ENCODE measurements at regions not wholly inside any gene's neighbourhood (a gene's known extent, or its start where the extent isn't known, plus 50 kb on each side); places are given as distances from the start of the nearest gene placed in this dataset.
"Not testable (repeated sequence)": the region's sequence is repeated elsewhere in the genome, so short reads cannot be mapped to it uniquely, and the experiment has no call there.

GRCh38 chr2:187180529-187180928 lies 267.5 kb downstream of the CALCRL start:
- no peak overlapping the region for H3K9ac ChIP-seq (ENCODE audit: insufficient read depth in 1 of 2, low read depth in 2 of 2, low read length in 2 of 2)
- intact Hi-C loops (cut with micrococcal nuclease): no loop called here
- no peak overlapping the region for H2AFZ ChIP-seq (ENCODE audit: low read depth, low read length)
- H3K36me3 ChIP-seq (ENCODE audit: control insufficient read depth, insufficient read depth, low read length): no peaks in the 10 kb centered on the region
- H3K9me1 ChIP-seq (ENCODE audit: control insufficient read depth, insufficient read depth, low read length): no peaks in the 10 kb centered on the region
- no peak overlapping the region for H3K4me2 ChIP-seq (ENCODE audit: insufficient read depth, low read length)
- in situ Hi-C loops (cut with MboI): no loop called here
- H3K4me1 ChIP-seq (replicated peaks in 1 of 2; ENCODE audit: control insufficient read depth in 2 of 2, insufficient read depth in 2 of 2, low read length in 2 of 2): no peaks in the 10 kb centered on the region
- peaks cover 2% of the 10 kb centered on the region; the same call in 1 of the 2 replicates for H3K9me3 ChIP-seq (replicated peaks; ENCODE audit: control insufficient read depth, insufficient read depth, low read depth, low read length)
- H4K20me1 ChIP-seq (replicated peaks; ENCODE audit: control insufficient read depth, insufficient read depth, low read length): no peaks in the 10 kb centered on the region
- FAIRE-seq (no peak), ATAC-seq (no peak), DNase-seq (ENCODE audit: extremely low read depth in 1 of 4, low spot score in 3 of 4) (peak in 1 of 4 experiments; percentile 23)
- TF ChIP-seq ZFP30 (CRISPR knock-in tag; IDR thresholded peaks at IDR 0.05; ENCODE audit: borderline replicate concordance) (no peak), CBFA2T3 (IDR thresholded peaks at IDR 0.05) (peak; percentile 28; the same call in 1 of the 2 replicates), ATF3 (IDR thresholded peaks at IDR 0.05) (no peak), ATF3 (CRISPR knock-in tag; conservative IDR thresholded peaks at IDR 0.05) (no peak), ATF4 (CRISPR knock-in tag; IDR thresholded peaks at IDR 0.05) (no peak)
- CTCF ChIA-PET (ENCODE audit: low intra/inter-chr PET ratio): no interaction called here
- H3K79me2 ChIP-seq (ENCODE audit: control insufficient read depth, insufficient read depth, low read length): no peaks in the 10 kb centered on the region
- no peaks in the 10 kb centered on the region for H3K27me3 ChIP-seq (ENCODE audit: control insufficient read depth in 2 of 2, insufficient read depth in 2 of 2, low read length in 2 of 2)
- WGBS (ENCODE audit: insufficient coverage, low coverage, missing lambda C conversion rate): 0% methylated on average over 3 of the region's 3 CpGs
- no peak overlapping the region for H3K4me3 ChIP-seq
- POLR2A ChIA-PET: no interaction called here
- no peak overlapping the region for H3K27ac ChIP-seq (ENCODE audit: extremely low read depth, low read depth, low read length)
- no TSS peak for BruUV-seq (replicated peaks)

- in situ Hi-C loops (cut with MboI); POLR2A ChIA-PET; H3K27me3 ChIP-seq (ENCODE audit: control insufficient read depth in 2 of 2, insufficient read depth in 2 of 2, low read length in 2 of 2); H3K4me2 ChIP-seq (ENCODE audit: insufficient read depth, low read length); BruUV-seq (replicated peaks); H2AFZ ChIP-seq (ENCODE audit: low read depth, low read length); H3K9me1 ChIP-seq (ENCODE audit: control insufficient read depth, insufficient read depth, low read length); intact Hi-C loops (cut with micrococcal nuclease); H3K27ac ChIP-seq (ENCODE audit: extremely low read depth, low read depth, low read length); CTCF ChIA-PET (ENCODE audit: low intra/inter-chr PET ratio); H3K79me2 ChIP-seq (ENCODE audit: control insufficient read depth, insufficient read depth, low read length); ATAC-seq; H3K36me3 ChIP-seq (ENCODE audit: control insufficient read depth, insufficient read depth, low read length); H3K4me1 ChIP-seq (replicated peaks in 1 of 2; ENCODE audit: control insufficient read depth in 2 of 2, insufficient read depth in 2 of 2, low read length in 2 of 2); DNase-seq (ENCODE audit: extremely low read depth in 1 of 4, low spot score in 3 of 4); H3K4me3 ChIP-seq; H3K9ac ChIP-seq (ENCODE audit: insufficient read depth in 1 of 2, low read depth in 2 of 2, low read length in 2 of 2); H3K9me3 ChIP-seq (replicated peaks; ENCODE audit: control insufficient read depth, insufficient read depth, low read depth, low read length); H4K20me1 ChIP-seq (replicated peaks; ENCODE audit: control insufficient read depth, insufficient read depth, low read length): not testable (repeated sequence)
- peak; percentile 48 for FAIRE-seq
- whole genome bisulfite sequencing (ENCODE audit: insufficient coverage, low coverage, missing lambda C conversion rate): 2% methylated on average over 3 of the region's 3 CpGs
Measured at GRCh38 chr2:187178876-187179275, 269.2 kb downstream of the CALCRL start.

Data from K562 (cell line).